Ascending aorta (tissue), 2 donors: ENCODE measurements at regions not wholly inside any gene's neighbourhood (a gene's known extent, or its start where the extent isn't known, plus 50 kb on each side); places are given as distances from the start of the nearest gene placed in this dataset.

Source experiments
- DNase-seq, 2 donors: peaks; one replicate each; pipeline ENCODE4 v3.0.0-alpha.2; 2019; ENCODE audit warnings: low spot score in 2 of 2
- H3K27ac ChIP-seq, 2 donors: fragments of 200-600 bp; sonication (generic); one replicate each; pipeline ENCODE4 v1.5.1; 2016 to 2017; ENCODE audit warnings: mild to moderate bottlenecking in 1 of 2
- H3K27me3 ChIP-seq: fragments of 200-600 bp; sonication (generic); one replicate; pipeline ENCODE4 v1.5.1; 2017
- H3K36me3 ChIP-seq, 2 donors: fragments of 200-600 bp; sonication (generic); one replicate each; pipeline ENCODE4 v1.5.1; 2016
- H3K4me1 ChIP-seq, 2 donors: fragments of 200-600 bp; sonication (generic); one replicate each; pipeline ENCODE4 v1.5.1; 2016 to 2017; ENCODE audit warnings: mild to moderate bottlenecking in 1 of 2
- H3K4me3 ChIP-seq, 2 donors: fragments of 200-600 bp; sonication (generic); one replicate each; pipeline ENCODE4 v1.5.1; 2016 to 2017; ENCODE audit warnings: mild to moderate bottlenecking in 1 of 2
- H3K9me3 ChIP-seq, 2 donors: fragments of 200-600 bp; sonication (generic); one replicate each; pipeline ENCODE4 v1.5.1; 2016
- intact Hi-C: fragments of 100-400 bp; cut with DNase I; formaldehyde crosslinking; loops from one replicate; pipeline ENCODE4 v1.15.1; 2023
- TF ChIP-seq, protein P1 (sequence below), 3 experiments: fragments of 200-600 bp in 2 of 3; fragments of 450-650 bp in 1 of 3; sonication (generic) in 2 of 3; IDR thresholded peaks; one replicate each; pipeline ENCODE4 v1.5.1; 2016 to 2019; ENCODE audit warnings: antibody characterized with exemption in 3 of 3, mild to moderate bottlenecking in 1 of 3, moderate library complexity in 1 of 3

- intact Hi-C loops: loop anchor here (5.0 kb wide), 1 partner anchor 119 kb away; no protein-coding TSS in a partner anchor
Measured at GRCh38 chr21:32138658-32139057, 140.2 kb downstream of the MIS18A start.

DNA sequence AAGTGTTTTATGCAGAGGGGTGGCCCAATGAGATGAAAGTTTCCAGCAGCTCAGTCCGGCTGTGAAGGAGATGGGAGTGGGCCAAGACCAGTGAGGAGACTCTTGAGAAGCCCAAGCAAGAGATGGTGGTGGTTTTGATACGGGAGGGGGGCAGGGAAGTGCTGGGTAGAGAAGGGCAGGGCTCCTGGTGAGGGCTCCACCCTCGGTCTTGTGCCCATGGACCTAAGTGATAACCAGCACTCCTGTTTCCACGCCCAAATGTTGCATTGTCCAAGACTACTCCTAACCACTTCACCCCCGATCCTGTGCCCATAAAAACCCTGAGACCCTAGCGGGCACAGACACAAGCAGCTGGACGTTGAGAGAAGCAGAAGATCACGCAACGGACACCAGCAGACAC, 140.9 kb downstream of the MIS18A start:
- TF ChIP-seq, protein P1, sequence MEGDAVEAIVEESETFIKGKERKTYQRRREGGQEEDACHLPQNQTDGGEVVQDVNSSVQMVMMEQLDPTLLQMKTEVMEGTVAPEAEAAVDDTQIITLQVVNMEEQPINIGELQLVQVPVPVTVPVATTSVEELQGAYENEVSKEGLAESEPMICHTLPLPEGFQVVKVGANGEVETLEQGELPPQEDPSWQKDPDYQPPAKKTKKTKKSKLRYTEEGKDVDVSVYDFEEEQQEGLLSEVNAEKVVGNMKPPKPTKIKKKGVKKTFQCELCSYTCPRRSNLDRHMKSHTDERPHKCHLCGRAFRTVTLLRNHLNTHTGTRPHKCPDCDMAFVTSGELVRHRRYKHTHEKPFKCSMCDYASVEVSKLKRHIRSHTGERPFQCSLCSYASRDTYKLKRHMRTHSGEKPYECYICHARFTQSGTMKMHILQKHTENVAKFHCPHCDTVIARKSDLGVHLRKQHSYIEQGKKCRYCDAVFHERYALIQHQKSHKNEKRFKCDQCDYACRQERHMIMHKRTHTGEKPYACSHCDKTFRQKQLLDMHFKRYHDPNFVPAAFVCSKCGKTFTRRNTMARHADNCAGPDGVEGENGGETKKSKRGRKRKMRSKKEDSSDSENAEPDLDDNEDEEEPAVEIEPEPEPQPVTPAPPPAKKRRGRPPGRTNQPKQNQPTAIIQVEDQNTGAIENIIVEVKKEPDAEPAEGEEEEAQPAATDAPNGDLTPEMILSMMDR (IDR thresholded peaks at IDR 0.05): no peak
- Histone ChIP-seq H3K27me3 (no peaks in the 10 kb centered on the region), H3K9me3 (no peaks in the 10 kb centered on the region), H3K36me3 (no peaks in the 10 kb centered on the region), H3K4me3 (no peak overlapping the region), H3K4me1 (peaks cover 0 to 9% of the 10 kb centered on the region in 2 donors), H3K27ac (no peak overlapping the region)
- no peak for DNase-seq
- intact Hi-C loops: loop anchor here (5.0 kb wide), 1 partner anchor 119 kb away; no protein-coding TSS in a partner anchor

More at GRCh38 chr21:32138658-32139057, 140.2 kb downstream of the MIS18A start:
- Histone ChIP-seq H3K4me1 (peaks cover 0 to 12% of the 10 kb centered on the region in 2 donors), H3K4me3 (no peak overlapping the region), H3K27me3 (no peaks in the 10 kb centered on the region), H3K9me3 (no peaks in the 10 kb centered on the region), H3K36me3 (no peaks in the 10 kb centered on the region), H3K27ac (no peak overlapping the region)
- no peak for DNase-seq
- TF ChIP-seq, protein P1 (IDR thresholded peaks at IDR 0.05): no peak

GRCh38 chr21:32137266-32137665, 141.6 kb downstream of the MIS18A start:
- no peak overlapping the region for H3K4me3 ChIP-seq
- intact Hi-C loops: loop anchor here (5.0 kb wide), 1 partner anchor 120 kb away; no protein-coding TSS in a partner anchor
- no peaks in the 10 kb centered on the region for H3K27me3 ChIP-seq
- TF ChIP-seq, protein P1 (IDR thresholded peaks at IDR 0.05): no peak
- no peak overlapping the region for H3K27ac ChIP-seq
- no peaks in the 10 kb centered on the region for H3K9me3 ChIP-seq
- no peak for DNase-seq
- no peaks in the 10 kb centered on the region for H3K36me3 ChIP-seq
- peaks cover 0 to 6% of the 10 kb centered on the region in 2 donors for H3K4me1 ChIP-seq

- Histone ChIP-seq H3K4me1 (peaks cover 0 to 8% of the 10 kb centered on the region in 2 donors), H3K27me3 (no peaks in the 10 kb centered on the region), H3K4me3 (no peak overlapping the region), H3K27ac (no peak overlapping the region), H3K36me3 (no peaks in the 10 kb centered on the region), H3K9me3 (no peaks in the 10 kb centered on the region)
- no peak for DNase-seq
- intact Hi-C loops: loop anchor here (5.0 kb wide), 1 partner anchor 121 kb away; no protein-coding TSS in a partner anchor
- TF ChIP-seq, protein P1 (IDR thresholded peaks at IDR 0.05): no peak
Measured at GRCh38 chr21:32136546-32136945, 142.3 kb downstream of the MIS18A start.

DNA sequence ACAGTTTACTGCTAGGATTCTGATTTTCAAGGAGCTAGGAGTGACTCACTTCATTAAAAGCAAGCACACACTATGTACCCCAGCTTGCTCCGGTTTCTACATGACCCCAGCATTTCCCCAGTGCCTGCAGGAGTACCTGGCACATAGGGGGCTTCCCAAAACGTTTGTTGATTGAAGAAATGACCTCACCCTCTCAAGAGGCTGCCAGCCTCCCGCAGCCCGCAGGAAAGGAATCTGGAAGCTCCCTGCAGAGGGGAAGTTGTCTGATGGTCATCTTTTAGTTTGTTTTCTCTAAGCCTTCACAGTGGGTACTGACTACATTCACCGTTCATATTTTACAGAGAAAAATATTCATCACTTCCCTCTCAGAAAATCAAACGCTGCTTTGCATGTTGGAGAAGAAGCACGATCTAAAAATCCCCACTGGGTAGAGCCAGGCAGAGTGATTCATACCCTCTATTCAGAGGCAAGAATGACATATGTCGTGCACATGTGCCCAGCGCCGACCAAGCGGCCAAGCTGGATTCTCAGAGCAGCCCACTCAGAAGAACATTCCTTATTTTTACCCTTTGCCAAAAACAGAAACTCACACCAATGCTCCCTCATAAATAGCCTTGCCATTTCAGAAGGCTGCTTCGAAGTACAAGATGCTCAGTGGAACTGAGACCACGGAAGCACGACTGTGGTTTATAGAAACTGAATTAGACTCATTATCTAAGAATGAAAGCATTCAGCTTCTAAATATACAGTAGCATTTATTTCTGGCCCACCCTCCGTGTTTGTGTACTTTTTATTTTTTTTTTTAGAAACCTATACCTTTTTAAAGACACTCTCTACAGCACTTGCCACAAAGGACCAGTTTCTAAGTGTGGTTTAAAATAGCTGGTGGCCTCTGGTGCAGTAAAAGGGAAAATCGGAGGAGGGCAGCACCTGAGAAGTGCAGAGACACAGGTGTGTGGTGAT, 143.2 kb downstream of the MIS18A start:
- TF ChIP-seq, protein P1 (IDR thresholded peaks at IDR 0.05): no peak
- peak in 1 of 2 donors; percentile 74 for DNase-seq
- Histone ChIP-seq H3K36me3 (no peaks in the 10 kb centered on the region), H3K9me3 (no peaks in the 10 kb centered on the region), H3K27ac (peak overlapping the region; percentile 36 to 46), H3K27me3 (no peaks in the 10 kb centered on the region), H3K4me3 (peak overlapping the region in 1 of 2 donors; percentile 29), H3K4me1 (peaks cover 0 to 8% of the 10 kb centered on the region in 2 donors)
- intact Hi-C loops: loop anchor here (5.0 kb wide), 1 partner anchor 122 kb away; no protein-coding TSS in a partner anchor
